ENCODE measurements at regions not wholly inside any gene's neighbourhood (a gene's known extent, or its start where the extent isn't known, plus 50 kb on each side); places are given as distances from the start of the nearest gene placed in this dataset.

DNA sequence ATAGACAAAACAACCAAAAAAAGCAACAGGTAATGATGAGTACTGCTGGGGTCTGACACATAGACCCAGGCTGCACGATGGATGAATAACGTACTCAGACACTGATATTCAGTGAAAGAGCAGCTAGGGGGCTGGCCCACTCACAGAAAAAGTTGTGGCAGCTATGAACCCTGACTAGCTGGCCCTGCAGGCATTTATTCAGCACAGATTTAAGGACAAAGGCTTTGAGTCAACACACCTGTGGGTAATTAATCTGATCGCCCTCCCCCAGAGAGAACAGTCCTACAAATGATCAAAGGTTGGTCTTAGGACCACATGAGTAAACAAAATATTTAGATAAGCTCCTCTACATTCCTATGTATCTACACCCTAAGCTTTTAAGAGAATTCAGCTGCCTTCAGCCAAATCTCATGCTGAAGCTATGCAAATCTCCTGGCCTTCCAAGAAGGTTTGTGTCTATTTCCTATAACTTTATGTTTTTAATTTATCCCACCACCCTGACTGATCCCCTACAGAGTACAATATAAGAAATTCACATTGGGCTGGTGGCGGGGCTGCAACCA is 81.7 kb upstream of the NXT1 start:
- Histone ChIP-seq H3K9me3 (peaks cover 0 to 3% (median 1%) of the 10 kb centered on the region in 4 donors), H3K27me3 (no peaks in the 10 kb centered on the region), H3K4me3 (no peak overlapping the region), H3K27ac (peak overlapping the region in 2 of 4 donors; percentile 66 to 82), H3K4me1 (peaks cover 7 to 15% (median 10%) of the 10 kb centered on the region in 4 donors), H3K36me3 (no peaks in the 10 kb centered on the region)
- ATAC-seq (ENCODE audit: low FRiP score in 2 of 2) (no peak), DNase-seq (no peak)
- TF ChIP-seq POLR2AphosphoS5 (IDR thresholded peaks at IDR 0.05): no peak
- no peak for TF ChIP-seq POLR2A (IDR thresholded peaks at IDR 0.05)
- WGBS, 2 donors: 87 to 98% methylated on average over 4 of the region's 4 CpGs

- Histone ChIP-seq H3K9me3 (peaks cover 0 to 7% (median 1%) of the 10 kb centered on the region in 4 donors), H3K36me3 (no peaks in the 10 kb centered on the region), H3K4me3 (no peak overlapping the region), H3K27me3 (no peaks in the 10 kb centered on the region), H3K4me1 (peaks cover 7 to 15% (median 10%) of the 10 kb centered on the region in 4 donors), H3K27ac (no peak overlapping the region)
- ATAC-seq (ENCODE audit: low FRiP score in 2 of 2): no peak
- 80 to 84% methylated on average over 1 to 2 of the region's 2 CpGs for WGBS, 2 donors
- TF ChIP-seq POLR2A (IDR thresholded peaks at IDR 0.05) (no peak), POLR2AphosphoS5 (IDR thresholded peaks at IDR 0.05) (no peak), CTCF (IDR thresholded peaks at IDR 0.05) (no peak), EP300 (IDR thresholded peaks at IDR 0.05) (no peak)
- DNase-seq: no peak
Measured at GRCh38 chr20:23267909-23268308, 82.7 kb upstream of the NXT1 start.

DNA sequence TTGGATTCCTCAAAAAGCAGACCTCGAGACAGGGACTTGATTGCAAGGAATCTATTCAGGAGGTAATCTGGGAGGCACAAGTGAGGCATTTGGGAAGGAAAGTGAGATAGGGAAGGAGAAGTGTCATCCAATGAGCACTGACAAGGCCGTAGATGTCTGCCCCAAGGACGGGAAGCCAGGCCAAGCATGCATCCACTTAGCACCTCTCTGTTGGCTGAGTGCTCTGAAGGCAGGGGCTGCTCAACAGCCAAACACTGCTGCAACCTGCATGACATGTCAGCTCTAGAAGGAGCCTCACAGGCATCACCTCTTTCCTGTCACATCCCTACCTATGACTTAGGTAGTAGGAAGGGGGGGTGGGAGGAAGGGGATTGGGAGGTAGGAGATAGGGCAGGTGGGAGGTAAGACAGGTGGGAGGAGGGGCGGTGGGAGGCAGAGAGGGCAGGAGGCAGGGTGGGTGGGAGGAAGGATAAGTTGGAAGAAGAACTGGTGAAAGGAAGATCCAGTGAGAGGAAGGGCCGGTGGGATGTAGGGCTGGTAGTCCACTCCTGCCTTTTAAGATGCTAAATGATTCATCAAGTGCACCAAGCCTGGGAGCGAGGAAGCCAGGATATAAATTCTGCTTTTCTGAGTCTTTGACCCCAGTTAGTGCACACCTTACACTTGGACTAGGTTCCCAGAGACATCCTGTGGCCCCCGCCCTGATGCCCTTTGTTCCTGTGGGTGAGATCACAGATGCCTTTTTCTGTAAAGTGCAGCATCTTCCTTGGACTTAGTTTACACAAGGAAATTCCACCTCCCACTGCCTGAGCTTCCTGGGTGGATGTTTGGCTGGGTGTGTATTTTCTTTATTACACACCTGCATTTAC is 83.8 kb upstream of the NXT1 start:
- Histone ChIP-seq H3K4me3 (no peak overlapping the region), H3K4me1 (peaks cover 7 to 15% (median 10%) of the 10 kb centered on the region in 4 donors), H3K9me3 (peaks cover 0 to 7% (median 1%) of the 10 kb centered on the region in 4 donors), H3K36me3 (no peaks in the 10 kb centered on the region), H3K27me3 (no peaks in the 10 kb centered on the region), H3K27ac (no peak overlapping the region)
- DNase-seq: no peak
- WGBS, 2 donors: 87% methylated on average over 7 of the region's 7 CpGs
- no peak for ATAC-seq (ENCODE audit: low FRiP score in 2 of 2)
- TF ChIP-seq EP300 (IDR thresholded peaks at IDR 0.05) (no peak), CTCF (IDR thresholded peaks at IDR 0.05) (no peak), POLR2AphosphoS5 (IDR thresholded peaks at IDR 0.05) (no peak), POLR2A (IDR thresholded peaks at IDR 0.05) (no peak)

DNA sequence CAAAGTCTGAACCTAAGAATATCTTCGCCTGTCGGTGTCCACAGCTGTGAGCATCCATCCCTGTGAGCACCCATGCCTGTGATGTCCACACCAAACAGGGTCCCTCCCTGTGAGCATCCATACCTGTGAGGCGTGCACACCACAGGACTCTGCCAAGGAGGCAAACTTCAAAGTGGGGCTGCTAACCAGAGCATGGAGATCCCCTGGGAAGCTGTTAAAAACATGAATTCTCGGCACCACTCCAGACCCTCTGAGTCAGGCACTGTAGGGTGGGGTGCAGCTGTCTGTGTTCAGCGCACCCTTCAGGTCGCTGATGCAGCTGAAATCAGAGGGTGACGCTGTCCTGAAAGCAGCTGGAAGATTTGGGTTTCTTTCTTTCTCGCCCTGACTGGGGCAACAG is 85.4 kb upstream of the NXT1 start:
- no peak overlapping the region for H3K4me3 ChIP-seq
- H3K27ac ChIP-seq: no peak overlapping the region
- no peak for DNase-seq
- no peaks in the 10 kb centered on the region for H3K27me3 ChIP-seq
- H3K4me1 ChIP-seq: peaks cover 2 to 9% (median 7%) of the 10 kb centered on the region in 4 donors
- ATAC-seq (ENCODE audit: low FRiP score in 2 of 2): peak; percentile 28 to 82
- 89 to 95% methylated on average over 7 to 8 of the region's 8 CpGs for WGBS, 2 donors
- H3K36me3 ChIP-seq: no peaks in the 10 kb centered on the region
- H3K9me3 ChIP-seq: peaks cover 0 to 7% (median 1%) of the 10 kb centered on the region in 4 donors
- TF ChIP-seq POLR2AphosphoS5 (IDR thresholded peaks at IDR 0.05): no peak
- TF ChIP-seq CTCF (IDR thresholded peaks at IDR 0.05): no peak
- no peak for TF ChIP-seq EP300 (IDR thresholded peaks at IDR 0.05)
- no peak for TF ChIP-seq POLR2A (IDR thresholded peaks at IDR 0.05)

DNA sequence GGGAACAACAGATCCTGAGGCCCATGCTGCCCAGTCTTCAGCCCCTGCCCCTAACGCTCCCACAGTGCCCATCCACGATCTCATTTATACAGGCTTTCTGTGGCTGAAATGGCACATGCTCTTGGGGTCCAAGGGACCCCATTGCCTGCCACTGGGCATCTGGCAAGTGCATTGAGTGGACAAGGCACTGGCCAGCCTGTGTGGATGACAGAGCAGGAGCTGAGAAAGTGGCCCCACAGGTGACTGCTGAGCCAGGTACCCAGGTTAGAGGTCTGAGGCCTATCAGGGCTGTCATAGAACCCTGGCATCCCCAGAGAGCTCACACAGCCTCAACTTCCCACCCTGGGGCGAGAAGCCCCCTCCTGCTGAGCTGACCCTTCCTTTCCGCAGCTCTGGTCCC is 86.0 kb upstream of the NXT1 start:
- Histone ChIP-seq H3K27me3 (no peaks in the 10 kb centered on the region), H3K4me1 (peaks cover 0 to 6% (median 1%) of the 10 kb centered on the region in 4 donors), H3K9me3 (peaks cover 0 to 4% (median 1%) of the 10 kb centered on the region in 4 donors), H3K27ac (no peak overlapping the region), H3K36me3 (no peaks in the 10 kb centered on the region), H3K4me3 (no peak overlapping the region)
- 93 to 94% methylated on average over 3 to 4 of the region's 4 CpGs for WGBS, 2 donors
- DNase-seq (no peak), ATAC-seq (ENCODE audit: low FRiP score in 2 of 2) (no peak)
- no peak for TF ChIP-seq CTCF (IDR thresholded peaks at IDR 0.05)
- TF ChIP-seq POLR2AphosphoS5 (IDR thresholded peaks at IDR 0.05): no peak
- TF ChIP-seq EP300 (IDR thresholded peaks at IDR 0.05): no peak
- no peak for TF ChIP-seq POLR2A (IDR thresholded peaks at IDR 0.05)
